ENCODE measurements at regions not wholly inside any gene's neighbourhood (a gene's known extent, or its start where the extent isn't known, plus 50 kb on each side); places are given as distances from the start of the nearest gene placed in this dataset.
A peak's percentile ranks its signal among the peaks of the same experiment; 100 is the strongest.
"Not testable (repeated sequence)": the region's sequence is repeated elsewhere in the genome, so short reads cannot be mapped to it uniquely, and the experiment has no call there.

DNA sequence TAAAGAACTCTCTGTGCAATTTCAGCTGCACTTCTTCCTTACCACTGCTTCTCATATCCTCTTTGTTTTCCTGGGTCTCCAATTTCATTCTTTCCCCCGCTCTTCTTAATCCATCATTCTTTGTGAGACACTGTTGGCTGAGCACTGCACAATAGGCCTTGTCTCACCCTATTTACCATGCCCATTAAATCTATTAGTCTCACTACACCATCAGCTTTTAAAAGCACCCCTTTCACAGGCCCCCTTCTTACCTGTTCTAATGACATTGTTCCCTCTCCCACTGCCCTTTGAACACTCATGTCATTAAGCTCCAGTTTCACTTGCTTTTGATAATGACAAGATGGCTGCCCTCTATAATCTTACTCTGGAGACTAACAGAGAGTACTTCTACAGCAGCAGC lies 404.1 kb upstream of the ACVR2A start:
- FAIRE-seq (no peak), DNase-seq (ENCODE audit: insufficient read length, low spot score) (no peak)

DNA sequence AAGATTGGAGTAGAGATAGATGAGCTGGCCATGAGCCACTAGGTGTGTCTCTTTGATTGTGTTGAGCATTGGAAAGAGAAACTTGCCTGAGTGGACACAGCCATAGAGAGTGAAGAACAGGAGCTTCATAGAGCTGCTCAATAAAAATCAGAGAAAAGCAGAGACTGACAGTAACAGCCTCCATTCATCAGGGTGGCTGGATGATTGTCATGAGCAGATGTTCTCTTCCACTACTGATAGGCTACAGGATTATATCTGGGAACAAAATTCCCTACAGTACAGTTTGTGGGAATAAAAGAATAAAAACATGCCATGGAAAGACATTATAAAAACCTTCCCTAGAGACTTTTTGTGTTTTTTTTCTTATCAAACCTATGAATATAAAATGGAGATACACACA lies 404.8 kb upstream of the ACVR2A start:
- DNase-seq (ENCODE audit: insufficient read length, low spot score) (no peak), FAIRE-seq (no peak)

DNA sequence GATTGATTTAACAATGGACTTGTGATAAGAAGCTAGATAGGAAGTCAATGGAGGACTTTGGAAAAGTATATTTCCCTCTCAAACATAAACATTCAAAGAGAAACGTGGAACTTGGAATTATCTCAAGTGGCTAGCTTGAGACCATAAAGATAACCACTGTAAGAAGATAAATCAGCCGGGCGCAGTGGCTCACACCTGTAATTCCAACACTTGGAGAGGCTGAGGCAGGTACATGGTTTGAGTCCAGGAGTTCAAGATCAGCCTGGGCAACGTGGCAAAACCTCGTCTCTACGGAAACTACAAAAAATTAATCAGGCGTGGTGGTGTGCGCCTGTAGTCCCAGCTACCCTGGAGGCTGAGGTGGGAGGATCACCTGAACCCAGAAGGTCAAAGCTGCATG lies 405.9 kb upstream of the ACVR2A start:
- no peak for DNase-seq (ENCODE audit: insufficient read length, low spot score)
- no peak for FAIRE-seq

DNA sequence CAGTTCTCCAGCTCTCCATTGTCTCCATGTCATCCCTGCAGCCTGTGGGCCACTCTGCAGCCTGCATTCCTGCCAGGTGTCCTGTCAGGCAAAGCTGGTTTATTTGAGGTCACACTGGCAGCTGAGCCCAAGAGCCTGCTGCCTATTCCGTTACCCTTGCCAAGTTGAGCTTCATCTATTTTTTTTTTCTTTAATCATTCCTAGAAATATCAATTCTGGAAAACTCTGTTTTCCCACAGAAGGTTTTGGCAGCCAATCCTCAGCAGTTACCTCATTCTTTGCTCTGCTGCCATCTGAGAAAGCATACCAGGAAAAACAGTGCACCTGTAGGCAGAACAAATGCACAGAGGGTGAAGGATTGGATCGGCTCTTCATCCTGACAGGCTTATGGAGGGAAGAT lies 411.0 kb upstream of the ACVR2A start:
- FAIRE-seq (no peak), DNase-seq (ENCODE audit: insufficient read length, low spot score) (no peak)

DNA sequence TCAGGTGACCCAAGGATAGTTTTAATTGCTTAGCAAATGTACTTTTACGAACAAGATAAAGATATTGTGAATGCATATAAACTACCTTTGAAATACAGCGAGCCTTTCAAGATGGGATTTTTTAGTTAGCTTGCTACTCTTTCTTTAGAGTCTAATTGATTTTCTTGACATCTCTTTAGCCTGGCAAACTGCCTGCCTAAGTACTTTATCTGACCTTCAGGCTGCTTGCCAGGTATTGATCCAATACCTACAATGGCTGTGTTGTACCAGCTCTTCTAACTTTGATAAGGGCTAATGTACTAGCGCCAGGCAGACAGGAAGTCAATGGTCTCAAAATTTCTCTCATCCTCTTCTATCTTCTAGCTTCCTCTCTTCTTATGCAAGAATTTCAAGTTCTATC lies 414.4 kb upstream of the ACVR2A start:
- FAIRE-seq (no peak), DNase-seq (ENCODE audit: insufficient read length, low spot score) (no peak)

DNA sequence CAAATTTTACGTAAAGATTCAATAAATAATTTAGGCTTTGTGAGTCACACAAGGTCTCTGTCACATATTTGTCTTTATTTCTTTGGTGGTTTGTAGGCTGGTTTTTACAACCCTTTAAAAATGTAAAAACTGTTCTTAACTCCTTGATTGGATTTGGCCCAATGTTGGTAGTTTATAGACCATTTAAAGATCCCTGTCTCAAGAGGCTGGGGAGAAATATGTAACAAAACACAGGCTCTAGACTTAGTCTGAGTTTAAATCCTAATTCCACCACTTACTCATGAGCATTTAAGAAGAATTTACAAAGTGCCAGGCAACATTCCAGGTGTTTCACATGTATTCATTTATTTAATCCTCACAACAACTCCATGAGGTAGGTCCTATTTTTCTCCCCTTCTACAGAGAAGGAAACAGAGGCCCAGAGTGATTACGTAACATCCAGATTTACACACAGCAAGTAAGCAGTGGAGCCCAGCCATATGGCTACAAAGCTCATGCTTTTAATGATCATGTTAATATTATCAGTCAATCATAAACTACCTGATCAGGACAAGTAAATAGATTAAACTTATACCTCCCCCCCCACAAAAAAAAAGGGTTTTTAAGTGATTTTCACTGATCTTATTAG lies 416.6 kb upstream of the ACVR2A start:
- DNase-seq (ENCODE audit: insufficient read length, low spot score), result no peak
- no peak for FAIRE-seq

DNA sequence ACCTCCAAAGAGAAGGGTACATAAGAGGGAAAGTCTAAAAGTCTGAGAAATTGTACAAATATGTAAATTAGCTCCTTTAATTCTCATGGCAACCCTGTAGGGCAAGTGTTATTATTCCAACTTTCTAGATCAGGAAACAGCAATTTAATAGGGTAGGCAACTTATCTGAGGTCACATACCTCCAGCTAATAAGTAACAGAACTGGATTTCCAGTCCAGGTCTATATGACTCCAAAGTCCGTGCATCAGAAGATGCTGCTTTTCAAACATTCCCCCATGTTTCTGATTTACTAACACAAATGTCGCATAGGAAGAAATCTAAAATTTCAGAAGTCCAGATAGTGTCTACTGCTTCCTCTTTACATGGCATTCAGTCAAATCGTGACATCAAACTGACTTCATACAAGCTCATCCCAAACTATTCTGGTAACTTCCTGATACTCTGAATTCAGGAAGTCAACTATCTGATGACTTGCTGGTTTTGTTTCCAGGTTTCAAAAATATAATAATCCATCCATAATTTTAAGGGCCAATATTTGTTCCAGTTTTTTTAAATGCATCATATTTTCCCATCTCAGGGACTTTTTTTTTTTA lies 419.3 kb upstream of the ACVR2A start:
- DNase-seq (ENCODE audit: insufficient read length, low spot score) (no peak), FAIRE-seq (no peak)

DNA sequence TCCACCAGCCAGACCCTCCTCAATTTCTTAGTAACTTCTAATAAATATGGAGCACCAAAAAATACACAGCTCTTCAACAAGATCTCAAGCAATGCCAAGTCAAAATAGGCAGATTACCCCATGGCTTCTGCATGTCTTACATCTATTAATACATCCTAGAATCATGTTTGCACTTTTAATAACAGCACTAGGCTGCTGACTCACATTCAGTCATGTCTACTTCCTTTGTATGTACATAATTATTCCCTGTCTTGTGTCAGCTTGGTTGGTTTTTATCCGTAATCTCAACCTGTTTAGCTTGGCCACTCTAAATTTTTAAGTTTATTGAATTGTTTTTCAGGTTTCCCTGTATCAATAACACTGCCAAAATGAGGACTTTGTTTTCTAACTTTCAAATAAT lies 420.1 kb upstream of the ACVR2A start:
- no peak for FAIRE-seq
- no peak for DNase-seq (ENCODE audit: insufficient read length, low spot score)

DNA sequence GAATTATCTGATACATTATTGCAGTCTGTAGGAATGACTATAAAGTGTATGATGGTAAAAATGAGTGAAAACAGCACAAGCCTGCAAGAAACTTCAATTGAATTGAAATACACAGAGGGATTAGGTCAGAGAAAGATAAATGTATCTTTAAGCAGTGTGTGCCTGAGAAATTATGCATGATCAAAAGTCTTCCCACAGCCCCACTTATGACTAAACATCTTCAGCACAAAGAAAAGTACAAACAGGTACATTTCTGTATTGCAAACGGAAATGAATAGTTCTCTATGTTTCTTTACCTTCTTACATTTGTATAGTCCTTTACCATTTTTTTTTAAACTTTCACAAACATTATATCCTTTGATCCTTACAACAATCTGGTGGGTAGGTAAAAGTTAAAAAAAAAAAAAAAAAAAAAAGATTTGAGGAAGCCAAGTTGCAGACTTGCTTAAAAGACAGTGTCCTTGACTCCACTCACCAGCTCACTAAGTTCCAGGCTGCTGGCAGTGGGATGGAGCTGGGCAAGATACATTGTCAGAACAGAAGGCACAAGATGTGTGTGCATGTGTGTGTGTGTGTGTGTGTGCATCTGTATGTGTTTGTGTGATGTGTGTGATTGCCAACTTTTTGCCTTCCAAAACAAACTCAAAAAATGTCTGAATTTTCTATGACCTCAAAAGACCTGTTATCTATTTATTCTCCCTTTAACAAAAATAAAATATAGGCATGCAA lies 423.7 kb upstream of the ACVR2A start:
- DNase-seq (ENCODE audit: insufficient read length, low spot score) (no peak), FAIRE-seq (no peak)

DNA sequence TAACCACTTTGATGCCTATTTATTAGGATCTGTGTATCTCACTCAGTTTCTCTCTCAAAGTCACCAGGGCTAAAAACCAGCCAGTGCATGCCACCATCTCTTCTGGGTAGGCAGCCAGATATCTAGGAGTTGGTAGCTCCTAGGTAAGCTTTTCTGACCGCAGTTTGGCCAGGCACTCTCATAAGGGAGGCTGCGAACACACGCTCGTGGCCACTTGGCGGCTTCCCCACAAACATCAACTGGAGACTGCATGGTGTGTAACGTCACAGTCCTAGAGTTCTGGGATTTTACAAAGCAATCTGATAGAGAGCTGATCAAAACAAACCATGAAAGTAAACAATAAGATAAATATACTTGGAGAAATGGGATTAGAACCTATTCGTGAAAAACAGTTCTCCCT lies 424.3 kb upstream of the ACVR2A start:
- DNase-seq (ENCODE audit: insufficient read length, low spot score) (no peak), FAIRE-seq (no peak)

DNA sequence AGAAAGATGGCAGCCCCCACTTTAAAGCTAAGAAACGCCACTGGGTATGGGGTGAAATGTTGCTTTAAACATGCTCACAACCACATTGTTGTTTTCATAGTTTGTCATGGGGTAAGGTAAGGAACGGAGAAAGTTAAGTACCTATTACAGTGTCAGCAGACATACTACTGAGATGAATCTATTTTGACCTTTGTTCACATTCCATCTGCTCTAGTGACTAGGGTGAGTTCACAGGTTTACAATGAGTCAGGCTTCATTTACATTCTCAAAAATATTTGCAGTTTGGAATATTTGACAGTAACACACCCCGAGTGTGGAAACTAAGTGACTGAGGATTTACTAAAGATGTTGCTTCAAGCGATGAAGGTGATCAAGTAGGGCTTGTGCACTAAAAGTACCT lies 428.7 kb upstream of the ACVR2A start:
- DNase-seq (ENCODE audit: insufficient read length, low spot score) (peak; percentile 8), FAIRE-seq (peak; percentile 70)

DNA sequence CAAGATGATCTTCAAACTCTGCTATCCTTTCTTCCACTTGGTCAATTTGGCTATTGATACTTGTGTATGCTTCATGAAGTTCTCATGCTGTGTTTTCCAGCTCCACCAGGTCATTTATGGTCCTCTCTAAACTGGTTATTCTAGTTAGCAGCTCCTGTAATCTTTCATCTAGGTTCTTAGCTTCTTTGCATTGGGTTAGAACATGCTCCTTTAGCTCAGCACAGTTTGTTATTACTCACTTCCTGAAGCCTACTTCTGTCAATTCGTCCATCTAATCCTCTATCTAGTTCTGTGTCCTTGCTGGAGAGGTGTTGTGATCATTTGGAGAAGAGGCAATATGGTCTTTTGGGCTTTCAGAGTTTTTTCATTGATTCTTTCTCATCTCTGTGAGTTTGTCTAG lies 430.2 kb upstream of the ACVR2A start:
- not testable (repeated sequence) for FAIRE-seq; DNase-seq (ENCODE audit: insufficient read length, low spot score)

DNA sequence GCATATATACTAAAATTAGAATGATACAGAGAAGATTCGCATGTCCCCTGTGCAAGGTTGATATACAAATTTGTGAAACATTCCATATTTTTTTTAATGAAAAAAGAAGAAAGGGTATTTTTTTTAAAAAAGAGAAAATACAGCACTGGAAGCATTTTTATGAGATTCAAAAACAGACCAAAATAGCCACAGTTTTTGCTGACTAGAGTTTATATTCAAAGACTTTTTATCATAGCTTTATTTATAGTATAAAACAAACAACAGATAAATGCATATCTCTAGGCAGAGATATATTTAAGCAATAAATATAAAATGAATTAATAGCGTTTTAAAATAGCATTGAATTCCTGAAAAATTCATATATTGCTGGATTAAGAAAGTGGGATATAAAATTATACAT lies 436.5 kb upstream of the ACVR2A start:
- FAIRE-seq, result no peak
- no peak for DNase-seq (ENCODE audit: insufficient read length, low spot score)

DNA sequence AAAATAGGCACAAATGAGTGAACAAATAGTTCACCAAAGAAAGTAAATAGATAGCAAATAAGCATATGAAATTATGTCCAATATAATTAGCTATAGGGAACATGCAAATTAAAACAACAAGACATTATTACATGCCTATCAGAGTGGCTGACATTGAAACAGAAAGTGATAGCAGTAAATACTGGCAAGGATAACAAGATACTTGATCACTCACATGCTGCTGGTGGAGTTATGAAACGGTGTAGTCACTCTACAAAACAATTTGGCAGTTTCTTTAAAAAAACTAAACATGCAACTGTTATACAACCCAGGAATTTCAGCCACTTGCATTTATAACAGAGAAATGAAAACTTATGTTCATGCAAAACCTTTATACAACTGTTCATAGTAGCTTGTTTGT lies 439.2 kb upstream of the ACVR2A start:
- FAIRE-seq (no peak), DNase-seq (ENCODE audit: insufficient read length, low spot score) (no peak)

DNA sequence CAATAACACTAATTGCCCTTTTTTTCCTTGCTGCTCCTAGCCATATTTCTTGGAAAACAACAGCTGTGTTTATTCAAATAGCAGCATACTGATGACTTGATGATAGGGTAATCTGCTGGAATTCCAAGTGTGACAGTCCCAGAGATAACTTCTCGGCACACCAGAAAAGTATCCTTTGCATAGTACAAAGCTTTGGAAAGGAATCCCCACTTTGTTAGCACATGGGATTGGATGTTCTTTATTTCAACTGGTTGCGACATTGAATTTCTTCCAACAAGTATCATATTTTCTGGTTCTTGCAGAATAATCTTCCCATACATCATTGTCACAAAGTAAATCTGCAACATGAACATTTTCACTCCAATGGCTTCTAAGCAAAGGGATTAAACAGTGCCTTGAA lies 445.8 kb upstream of the ACVR2A start:
- DNase-seq (ENCODE audit: insufficient read length, low spot score) (no peak), FAIRE-seq (no peak)

DNA sequence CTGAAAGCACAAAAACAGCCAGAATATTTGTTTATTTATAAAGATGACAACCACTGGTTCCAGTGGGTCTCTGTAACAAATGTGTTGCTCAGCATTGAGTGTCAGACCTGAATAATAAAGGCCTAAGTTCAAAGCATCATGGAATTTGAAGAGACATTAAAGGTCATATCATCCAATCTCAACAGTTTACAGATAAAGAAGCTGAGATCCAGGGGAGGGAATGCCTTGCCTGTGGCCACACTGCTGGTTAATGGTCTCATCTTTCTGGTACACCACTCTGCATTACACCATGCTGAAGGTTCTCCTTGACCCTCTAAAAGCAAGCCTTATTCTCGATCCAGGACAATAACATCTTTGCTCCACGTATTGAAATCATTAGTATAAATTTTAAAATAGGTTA lies 446.5 kb upstream of the ACVR2A start:
- DNase-seq (ENCODE audit: insufficient read length, low spot score), result no peak
- FAIRE-seq, result no peak

DNA sequence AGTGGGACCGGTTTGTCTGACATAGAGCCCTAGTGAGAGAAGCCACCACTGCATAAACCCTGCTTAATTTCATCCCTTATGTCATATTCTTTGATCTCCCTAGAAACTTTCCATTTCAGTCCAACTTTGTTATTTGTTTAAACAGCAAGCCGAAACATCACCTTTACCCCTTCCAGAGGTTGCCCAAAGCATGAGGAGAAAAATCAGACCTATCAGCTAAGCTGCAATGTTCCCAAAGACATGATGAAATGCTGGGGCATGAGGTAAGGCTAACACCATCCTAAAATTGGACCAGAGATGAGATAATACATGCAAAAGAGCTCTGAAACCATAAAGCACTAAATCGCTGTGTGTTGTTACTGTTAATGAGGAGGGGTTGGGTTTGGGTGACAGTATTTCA lies 447.9 kb upstream of the ACVR2A start:
- FAIRE-seq, result no peak

DNA sequence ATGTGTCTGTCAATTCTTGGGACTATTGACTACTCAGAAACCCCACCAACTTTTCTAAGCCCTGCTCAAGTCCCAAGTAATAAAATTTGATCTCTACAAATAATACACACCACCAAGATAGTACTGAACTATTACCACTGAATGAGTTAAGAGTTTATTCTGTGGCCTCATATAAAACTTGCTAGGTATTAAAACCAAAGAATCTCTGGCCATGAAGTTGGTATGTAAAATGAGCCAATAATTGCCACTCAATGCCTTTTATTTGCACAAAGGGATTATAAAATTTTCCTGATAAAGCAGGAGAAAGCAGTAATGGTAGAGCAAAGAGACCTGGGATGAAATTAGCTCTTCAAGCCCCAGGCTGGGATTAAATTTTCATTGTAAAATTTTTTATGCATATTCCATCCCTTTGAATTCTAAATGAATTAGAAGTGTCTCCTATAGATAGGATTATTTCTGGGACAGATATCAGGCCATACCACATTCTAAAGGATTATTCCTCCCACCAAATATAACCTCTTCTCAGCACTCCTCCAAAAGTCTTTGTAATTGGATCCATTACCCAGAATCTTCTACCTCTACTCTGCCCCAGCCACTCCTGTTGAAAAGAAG lies 450.5 kb upstream of the ACVR2A start:
- DNase-seq (ENCODE audit: insufficient read length, low spot score), result no peak
- FAIRE-seq, result no peak

More for the DNA sequence above, 447.9 kb upstream of the ACVR2A start:
- no peak for DNase-seq (ENCODE audit: insufficient read length, low spot score)

DNA sequence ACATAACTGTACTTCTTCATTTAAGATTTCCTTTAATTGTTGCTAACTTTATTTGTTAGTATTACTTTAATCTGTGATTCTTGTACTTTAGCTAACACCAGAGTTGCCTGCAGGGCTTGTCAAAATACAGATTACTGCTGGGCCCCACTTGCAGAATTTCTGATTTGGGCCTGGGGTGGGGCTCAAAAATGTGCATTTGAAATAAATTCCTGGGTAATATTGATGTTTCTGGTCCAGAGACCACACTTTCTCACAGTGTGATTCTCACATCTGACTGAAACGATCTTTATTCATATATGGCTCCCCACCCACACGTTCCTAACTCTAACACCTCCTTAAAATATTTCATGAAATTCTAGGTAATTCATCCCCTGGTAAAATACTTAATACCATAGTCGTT lies 452.6 kb upstream of the ACVR2A start:
- FAIRE-seq, result no peak
- DNase-seq (ENCODE audit: insufficient read length, low spot score), result no peak

DNA sequence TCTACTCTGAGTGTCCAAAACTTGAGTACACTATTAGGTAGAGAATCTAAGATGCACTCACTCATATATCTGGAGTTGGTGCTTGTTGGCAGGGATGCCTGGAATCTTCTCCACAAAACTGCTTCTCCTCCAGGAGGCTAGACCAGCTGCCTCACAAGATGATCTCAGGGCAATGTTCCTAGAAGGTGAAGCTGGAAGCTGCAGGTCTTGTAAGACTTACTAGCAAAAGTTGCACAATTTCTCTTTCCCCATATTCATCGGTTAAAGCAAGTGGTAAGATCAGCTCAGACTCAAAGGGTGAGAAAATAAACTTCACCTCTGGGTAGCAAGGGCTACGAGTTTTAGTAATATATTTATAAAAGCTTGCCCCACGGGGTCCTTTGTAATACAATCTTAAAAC lies 454.4 kb upstream of the ACVR2A start:
- no peak for FAIRE-seq
- no peak for DNase-seq (ENCODE audit: insufficient read length, low spot score)

DNA sequence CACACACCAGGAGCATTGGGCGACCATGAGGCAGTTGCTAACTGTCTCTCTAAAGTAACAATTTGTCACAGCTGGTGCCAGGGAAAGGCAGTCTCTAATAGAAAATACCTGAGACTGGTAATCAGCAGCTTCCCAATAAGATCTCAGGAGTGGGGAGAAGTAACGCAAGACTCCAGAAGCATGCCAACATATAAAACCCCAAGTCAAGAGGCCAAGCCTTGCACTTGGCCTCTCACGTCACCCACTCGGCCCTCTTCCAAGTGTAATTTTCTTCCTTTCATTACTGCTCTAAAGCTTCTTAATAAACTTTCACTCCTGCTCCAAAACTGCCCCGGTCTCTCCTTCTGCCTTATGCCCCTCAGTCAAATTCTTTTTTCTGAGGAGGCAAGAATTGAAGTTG lies 455.6 kb upstream of the ACVR2A start:
- FAIRE-seq (no peak), DNase-seq (ENCODE audit: insufficient read length, low spot score) (no peak)

DNA sequence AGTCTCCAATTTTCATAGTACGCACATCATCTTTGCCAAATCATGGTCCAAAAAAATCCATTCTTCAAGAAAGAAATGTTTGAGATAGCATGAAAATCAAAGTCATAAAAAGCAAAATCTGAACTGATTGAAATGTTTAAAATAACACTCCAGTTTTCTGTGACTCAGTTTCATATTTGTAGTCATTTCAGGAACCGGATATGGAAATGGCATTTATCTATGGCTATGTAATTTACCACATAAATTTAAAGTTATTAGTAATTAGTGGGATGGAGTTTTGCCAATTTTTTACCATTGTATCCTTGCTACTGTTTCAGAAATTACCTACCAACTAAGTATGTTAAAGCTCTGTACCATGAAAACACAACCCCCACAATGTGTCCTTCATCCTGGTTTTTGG lies 456.6 kb upstream of the ACVR2A start:
- FAIRE-seq (no peak), DNase-seq (ENCODE audit: insufficient read length, low spot score) (no peak)

Data from HTR-8/SVneo (cell line).